Uterus (tissue), 3 donors: ENCODE measurements at regions not wholly inside any gene's neighbourhood (a gene's known extent, or its start where the extent isn't known, plus 50 kb on each side); places are given as distances from the start of the nearest gene placed in this dataset.
"Not testable (repeated sequence)": the region's sequence is repeated elsewhere in the genome, so short reads cannot be mapped to it uniquely, and the experiment has no call there.

Source experiments
- DNase-seq, 2 donors: peaks; one replicate each; pipeline ENCODE4 v3.0.0-alpha.2; 2019 to 2020
- H3K27ac ChIP-seq, 2 donors: fragments of 200-600 bp; sonication (generic); 1 replicate in 1 of 2; 2 replicates in 1 of 2; pipeline ENCODE4 v1.5.1; 2016 to 2018
- H3K27me3 ChIP-seq, 2 donors: fragments of 200-600 bp; sonication (generic); one replicate each; pipeline ENCODE4 v1.5.1; 2018 to 2019; ENCODE audit warnings: control low read depth in 1 of 2
- H3K36me3 ChIP-seq, 2 donors: fragments of 200-600 bp; sonication (generic); one replicate each; pipeline ENCODE4 v1.5.1; 2019; ENCODE audit warnings: control low read depth in 1 of 2
- H3K4me1 ChIP-seq, 2 donors: fragments of 200-600 bp; sonication (generic); one replicate each; pipeline ENCODE4 v1.5.1; 2018 to 2019; ENCODE audit warnings: control low read depth in 1 of 2
- H3K4me3 ChIP-seq, 2 donors: fragments of 200-600 bp; sonication (generic); 1 replicate in 1 of 2; 2 replicates in 1 of 2; pipeline ENCODE4 v1.5.1; 2018 to 2019; ENCODE audit warnings: mild to moderate bottlenecking in 1 of 2
- H3K9me3 ChIP-seq, 2 donors: fragments of 200-600 bp; sonication (generic); one replicate each; pipeline ENCODE4 v1.5.1; 2019; ENCODE audit warnings: control low read depth in 1 of 2
- POLR2A ChIP-seq, 2 donors: fragments of 450-650 bp; IDR thresholded peaks; one replicate each; pipeline ENCODE4 v1.6.1; 2016; ENCODE audit warnings: antibody characterized with exemption in 2 of 2, mild to moderate bottlenecking in 1 of 2, moderate library complexity in 1 of 2
- intact Hi-C: fragments of 100-400 bp; cut with DNase I; formaldehyde crosslinking; loops from one replicate; pipeline ENCODE4 v1.15.1; 2023; ENCODE audit warnings: low total_unique reads
- TF ChIP-seq, protein P1 (sequence below), 4 experiments: fragments of 200-600 bp in 2 of 4; fragments of 450-650 bp in 2 of 4; sonication (generic) in 2 of 4; IDR thresholded peaks; one replicate each; pipeline ENCODE4 v1.5.1; 2016 to 2019; ENCODE audit warnings: antibody characterized with exemption in 4 of 4, mild to moderate bottlenecking in 2 of 4, moderate library complexity in 1 of 4
- donor health status: DM: yes; HTN: yes; CAD: no.

DNA sequence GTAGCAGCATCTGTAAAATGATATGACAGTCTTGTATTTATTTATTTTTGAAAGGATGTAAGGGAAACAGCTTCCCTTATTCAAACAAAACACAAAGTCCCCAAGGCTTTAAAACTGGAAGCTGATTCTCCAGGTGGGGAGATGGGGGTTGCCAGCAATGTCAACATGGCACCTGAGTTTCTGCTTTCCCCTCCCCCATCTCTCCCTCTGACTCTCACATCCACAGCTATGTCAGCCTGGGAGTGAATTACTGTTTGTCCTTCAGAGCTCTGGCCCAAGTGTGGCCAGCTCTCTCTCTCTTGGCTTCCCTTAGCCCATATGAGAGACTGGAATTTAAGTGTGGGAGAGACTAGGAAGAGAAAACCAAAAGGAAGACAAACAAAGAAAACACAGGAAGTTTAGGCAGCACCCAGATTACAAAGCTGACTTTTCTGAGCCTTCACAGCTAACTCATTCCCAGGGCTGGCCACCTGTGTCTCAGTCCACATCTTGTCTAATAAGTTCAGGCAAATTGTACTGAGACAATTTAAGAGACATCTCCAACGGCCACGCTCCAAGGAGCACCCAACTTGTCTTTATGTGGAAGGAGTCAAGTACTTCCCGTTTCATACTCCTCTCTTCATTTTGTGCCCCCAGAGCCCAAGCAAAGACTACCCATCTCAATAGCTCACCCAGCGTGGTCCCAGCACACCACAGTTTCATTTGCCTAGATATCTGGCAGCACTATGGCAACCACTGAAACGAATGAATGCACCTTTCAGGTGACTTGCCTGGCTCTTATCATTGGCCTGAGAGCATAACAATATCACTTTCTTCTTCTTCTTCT, 69.2 kb downstream of the SOX9 start:
- no peaks in the 10 kb centered on the region for H3K36me3 ChIP-seq
- H3K4me3 ChIP-seq: no peak overlapping the region
- H3K27ac ChIP-seq: no peak overlapping the region
- DNase-seq: no peak
- intact Hi-C loops: no loop called here
- H3K4me1 ChIP-seq: no peaks in the 10 kb centered on the region
- TF ChIP-seq, protein P1, sequence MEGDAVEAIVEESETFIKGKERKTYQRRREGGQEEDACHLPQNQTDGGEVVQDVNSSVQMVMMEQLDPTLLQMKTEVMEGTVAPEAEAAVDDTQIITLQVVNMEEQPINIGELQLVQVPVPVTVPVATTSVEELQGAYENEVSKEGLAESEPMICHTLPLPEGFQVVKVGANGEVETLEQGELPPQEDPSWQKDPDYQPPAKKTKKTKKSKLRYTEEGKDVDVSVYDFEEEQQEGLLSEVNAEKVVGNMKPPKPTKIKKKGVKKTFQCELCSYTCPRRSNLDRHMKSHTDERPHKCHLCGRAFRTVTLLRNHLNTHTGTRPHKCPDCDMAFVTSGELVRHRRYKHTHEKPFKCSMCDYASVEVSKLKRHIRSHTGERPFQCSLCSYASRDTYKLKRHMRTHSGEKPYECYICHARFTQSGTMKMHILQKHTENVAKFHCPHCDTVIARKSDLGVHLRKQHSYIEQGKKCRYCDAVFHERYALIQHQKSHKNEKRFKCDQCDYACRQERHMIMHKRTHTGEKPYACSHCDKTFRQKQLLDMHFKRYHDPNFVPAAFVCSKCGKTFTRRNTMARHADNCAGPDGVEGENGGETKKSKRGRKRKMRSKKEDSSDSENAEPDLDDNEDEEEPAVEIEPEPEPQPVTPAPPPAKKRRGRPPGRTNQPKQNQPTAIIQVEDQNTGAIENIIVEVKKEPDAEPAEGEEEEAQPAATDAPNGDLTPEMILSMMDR (IDR thresholded peaks at IDR 0.05): no peak
- TF ChIP-seq POLR2A (IDR thresholded peaks at IDR 0.05): no peak
- no peaks in the 10 kb centered on the region for H3K27me3 ChIP-seq
- no peaks in the 10 kb centered on the region for H3K9me3 ChIP-seq

- Histone ChIP-seq H3K4me1 (no peaks in the 10 kb centered on the region), H3K36me3 (no peaks in the 10 kb centered on the region), H3K27ac (no peak overlapping the region), H3K27me3 (no peaks in the 10 kb centered on the region), H3K9me3 (no peaks in the 10 kb centered on the region), H3K4me3 (no peak overlapping the region)
- intact Hi-C loops: no loop called here
- DNase-seq: no peak
- TF ChIP-seq POLR2A (IDR thresholded peaks at IDR 0.05): no peak
- TF ChIP-seq, protein P1 (IDR thresholded peaks at IDR 0.05): no peak
These were observed 70.5 kb downstream of the SOX9 start for GRCh38 chr17:72191356-72191755.

- H3K4me1 ChIP-seq: no peaks in the 10 kb centered on the region
- no peaks in the 10 kb centered on the region for H3K27me3 ChIP-seq
- no peak for TF ChIP-seq POLR2A (IDR thresholded peaks at IDR 0.05)
- intact Hi-C loops: no loop called here
- H3K27ac ChIP-seq: no peak overlapping the region
- no peak overlapping the region for H3K4me3 ChIP-seq
- DNase-seq: no peak
- H3K36me3 ChIP-seq: no peaks in the 10 kb centered on the region
- no peaks in the 10 kb centered on the region for H3K9me3 ChIP-seq
These were observed 71.3 kb downstream of the SOX9 start for GRCh38 chr17:72191921-72192799.

GRCh38 chr17:72192800-72193192, 72.0 kb downstream of the SOX9 start:
- intact Hi-C loops: no loop called here
- DNase-seq: no peak
- H3K36me3 ChIP-seq: no peaks in the 10 kb centered on the region
- H3K9me3 ChIP-seq: no peaks in the 10 kb centered on the region
- no peak for TF ChIP-seq POLR2A (IDR thresholded peaks at IDR 0.05)
- TF ChIP-seq, protein P1 (IDR thresholded peaks at IDR 0.05): no peak
- no peak overlapping the region for H3K27ac ChIP-seq
- H3K27me3 ChIP-seq: no peaks in the 10 kb centered on the region
- H3K4me1 ChIP-seq: no peaks in the 10 kb centered on the region
- no peak overlapping the region for H3K4me3 ChIP-seq

- no peaks in the 10 kb centered on the region for H3K27me3 ChIP-seq
These were observed 72.7 kb downstream of the SOX9 start for GRCh38 chr17:72193391-72194106.

DNA sequence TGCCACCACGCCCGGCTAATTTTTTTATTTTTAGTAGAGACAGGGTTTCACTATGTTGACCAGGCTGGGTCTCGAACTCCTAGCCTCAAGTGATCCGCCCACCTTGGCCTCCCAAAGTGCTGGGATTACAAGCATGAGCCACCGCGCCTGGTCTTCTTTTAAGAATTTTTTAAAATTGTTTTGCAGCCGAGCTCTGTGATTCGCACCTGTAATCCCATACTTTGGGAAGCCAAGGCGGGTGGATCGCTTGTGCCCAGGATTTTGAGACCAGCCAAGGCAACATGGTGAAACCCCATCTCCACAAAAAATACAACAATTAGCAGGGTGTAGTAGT, 73.3 kb downstream of the SOX9 start:
- intact Hi-C loops, H3K36me3 ChIP-seq, H3K27ac ChIP-seq, H3K4me3 ChIP-seq, DNase-seq, H3K4me1 ChIP-seq, H3K9me3 ChIP-seq, H3K27me3 ChIP-seq: not testable (repeated sequence)

More at GRCh38 chr17:72193391-72194106, 72.7 kb downstream of the SOX9 start:
- Histone ChIP-seq H3K4me1 (no peaks in the 10 kb centered on the region), H3K36me3 (no peaks in the 10 kb centered on the region), H3K27ac (no peak overlapping the region), H3K4me3 (no peak overlapping the region), H3K9me3 (no peaks in the 10 kb centered on the region)
- intact Hi-C loops: no loop called here
- TF ChIP-seq POLR2A (IDR thresholded peaks at IDR 0.05): no peak
- TF ChIP-seq, protein P1 (IDR thresholded peaks at IDR 0.05): no peak
- DNase-seq: no peak
